ENCODE measurements at regions not wholly inside any gene's neighbourhood (a gene's known extent, or its start where the extent isn't known, plus 50 kb on each side); places are given as distances from the start of the nearest gene placed in this dataset.

DNA sequence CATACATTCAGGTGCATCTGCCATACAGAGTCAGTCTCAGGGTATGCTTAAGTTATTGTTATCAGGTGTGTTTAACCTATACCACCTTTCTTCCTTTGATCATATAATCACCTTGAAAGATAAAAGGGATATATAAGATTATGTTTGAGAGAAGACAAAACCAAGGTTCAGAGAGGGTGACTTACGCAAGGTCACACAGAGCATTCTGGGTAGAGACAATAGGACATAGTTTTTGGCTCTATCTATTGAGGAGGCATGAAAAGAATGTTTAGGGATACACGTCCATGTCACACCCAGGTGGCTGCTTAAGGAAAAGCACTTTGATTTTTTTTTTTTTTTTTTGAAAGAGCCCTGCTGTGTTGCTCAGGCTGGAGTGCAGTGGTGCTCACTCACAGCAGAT, 327.1 kb upstream of the RPS6KA3 start:
- 95% methylated on average over 2 of the region's 2 CpGs; no CpG with 5 or more reads in 1 of the 2 experiments for WGBS, 2 experiments (ENCODE audit: insufficient coverage in 1 of 2, insufficient read length in 1 of 2)
- Histone ChIP-seq H3K27ac (ENCODE audit: low read depth, low read length) (no peak overlapping the region), H3K36me3 (ENCODE audit: control insufficient read depth, insufficient read depth, low read length) (no peaks in the 10 kb centered on the region), H3K27me3 (ENCODE audit: control insufficient read depth, insufficient read depth, low read length, poor library complexity, severe bottlenecking) (no peaks in the 10 kb centered on the region), H3K4me1 (ENCODE audit: control insufficient read depth, insufficient read depth, low read length) (no peaks in the 10 kb centered on the region), H3K9me3 (ENCODE audit: control insufficient read depth, low read length) (peaks cover 11% of the 10 kb centered on the region), H3K4me3 (ENCODE audit: low read length) (no peak overlapping the region), H3K9ac (ENCODE audit: extremely low read depth, low read length, poor library complexity, severe bottlenecking) (no peak overlapping the region)
- H3K4me3 Mint-ChIP-seq: no peak overlapping the region
- H3K4me1 Mint-ChIP-seq: peaks cover 8% of the 10 kb centered on the region
- no peak overlapping the region for H3K27ac Mint-ChIP-seq
- H3K9me3 Mint-ChIP-seq: peaks cover 21% of the 10 kb centered on the region
- no peaks in the 10 kb centered on the region for H3K27me3 Mint-ChIP-seq (ENCODE audit: insufficient read depth)
- peak; percentile 19 for TF ChIP-seq CTCF (conservative IDR thresholded peaks at IDR 0.05)
- no peaks in the 10 kb centered on the region for H3K36me3 Mint-ChIP-seq (ENCODE audit: low read depth)
- no peak for DNase-seq

DNA sequence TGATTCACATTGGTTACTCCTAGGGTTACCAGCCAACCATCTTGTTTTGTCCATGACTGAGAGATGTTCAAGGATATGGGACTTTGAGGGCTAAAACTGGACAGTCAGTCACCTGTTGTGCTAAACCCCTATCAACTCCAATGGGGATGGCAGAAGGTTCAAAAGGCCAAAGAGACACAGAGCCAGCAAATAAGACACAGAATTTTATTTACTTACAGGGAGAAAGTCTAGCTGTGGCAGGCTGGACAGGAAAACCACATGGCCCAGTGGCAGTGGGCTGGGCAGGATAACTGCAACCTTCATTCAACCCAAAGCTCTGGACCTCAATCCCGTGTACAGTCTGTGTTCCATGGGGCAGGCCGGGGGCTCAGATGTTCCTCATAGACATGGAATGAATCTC, 326.7 kb upstream of the RPS6KA3 start:
- no peak overlapping the region for H3K9ac ChIP-seq (ENCODE audit: extremely low read depth, low read length, poor library complexity, severe bottlenecking)
- no peaks in the 10 kb centered on the region for H3K4me1 ChIP-seq (ENCODE audit: control insufficient read depth, insufficient read depth, low read length)
- Mint-ChIP-seq H3K36me3 (ENCODE audit: low read depth) (no peaks in the 10 kb centered on the region), H3K27ac (no peak overlapping the region), H3K9me3 (peaks cover 26% of the 10 kb centered on the region), H3K27me3 (ENCODE audit: insufficient read depth) (no peaks in the 10 kb centered on the region), H3K4me1 (peaks cover 8% of the 10 kb centered on the region), H3K4me3 (no peak overlapping the region)
- DNase-seq: no peak
- no peaks in the 10 kb centered on the region for H3K27me3 ChIP-seq (ENCODE audit: control insufficient read depth, insufficient read depth, low read length, poor library complexity, severe bottlenecking)
- no peak overlapping the region for H3K4me3 ChIP-seq (ENCODE audit: low read length)
- 97% methylated on average over 2 of the region's 2 CpGs; no CpG with 5 or more reads in 1 of the 2 experiments for WGBS, 2 experiments (ENCODE audit: insufficient coverage in 1 of 2, insufficient read length in 1 of 2)
- no peaks in the 10 kb centered on the region for H3K36me3 ChIP-seq (ENCODE audit: control insufficient read depth, insufficient read depth, low read length)
- peaks cover 14% of the 10 kb centered on the region for H3K9me3 ChIP-seq (ENCODE audit: control insufficient read depth, low read length)
- H3K27ac ChIP-seq (ENCODE audit: low read depth, low read length): no peak overlapping the region
- no peak for TF ChIP-seq CTCF (conservative IDR thresholded peaks at IDR 0.05)

- peaks cover 37% of the 10 kb centered on the region for H3K9me3 Mint-ChIP-seq
- H3K4me3 Mint-ChIP-seq: no peak overlapping the region
- WGBS, 2 experiments (ENCODE audit: insufficient coverage in 1 of 2, insufficient read length in 1 of 2): 97% methylated on average over 2 of the region's 2 CpGs; no CpG with 5 or more reads in 1 of the 2 experiments
Observed at GRCh38 chrX:20591246-20591645, 324.5 kb upstream of the RPS6KA3 start.

More at GRCh38 chrX:20591246-20591645, 324.5 kb upstream of the RPS6KA3 start:
- H3K27me3 ChIP-seq (ENCODE audit: control insufficient read depth, insufficient read depth, low read length, poor library complexity, severe bottlenecking): no peaks in the 10 kb centered on the region
- H3K27ac ChIP-seq (ENCODE audit: low read depth, low read length): no peak overlapping the region
- Mint-ChIP-seq H3K36me3 (ENCODE audit: low read depth) (no peaks in the 10 kb centered on the region), H3K27ac (no peak overlapping the region), H3K27me3 (ENCODE audit: insufficient read depth) (no peaks in the 10 kb centered on the region), H3K4me1 (peaks cover 11% of the 10 kb centered on the region)
- no peak for TF ChIP-seq CTCF (conservative IDR thresholded peaks at IDR 0.05)
- no peaks in the 10 kb centered on the region for H3K4me1 ChIP-seq (ENCODE audit: control insufficient read depth, insufficient read depth, low read length)
- DNase-seq: no peak
- H3K9me3 ChIP-seq (ENCODE audit: control insufficient read depth, low read length): peaks cover 22% of the 10 kb centered on the region
- H3K4me3 ChIP-seq (ENCODE audit: low read length): no peak overlapping the region
- no peak overlapping the region for H3K9ac ChIP-seq (ENCODE audit: extremely low read depth, low read length, poor library complexity, severe bottlenecking)
- no peaks in the 10 kb centered on the region for H3K36me3 ChIP-seq (ENCODE audit: control insufficient read depth, insufficient read depth, low read length)
